HG03064 (cell line): ENCODE measurements at regions not wholly inside any gene's neighbourhood (a gene's known extent, or its start where the extent isn't known, plus 50 kb on each side); places are given as distances from the start of the nearest gene placed in this dataset.
"Not testable (repeated sequence)": the region's sequence is repeated elsewhere in the genome, so short reads cannot be mapped to it uniquely, and the experiment has no call there.

ENCODE experiments used
- ATAC-seq: cut with Tn5 transposase; IDR thresholded peaks from one replicate; pipeline ENCODE4 v1.9.1; 2021; ENCODE audit warnings: low read depth; ENCODE audit not compliant: unreplicated experiment

DNA sequence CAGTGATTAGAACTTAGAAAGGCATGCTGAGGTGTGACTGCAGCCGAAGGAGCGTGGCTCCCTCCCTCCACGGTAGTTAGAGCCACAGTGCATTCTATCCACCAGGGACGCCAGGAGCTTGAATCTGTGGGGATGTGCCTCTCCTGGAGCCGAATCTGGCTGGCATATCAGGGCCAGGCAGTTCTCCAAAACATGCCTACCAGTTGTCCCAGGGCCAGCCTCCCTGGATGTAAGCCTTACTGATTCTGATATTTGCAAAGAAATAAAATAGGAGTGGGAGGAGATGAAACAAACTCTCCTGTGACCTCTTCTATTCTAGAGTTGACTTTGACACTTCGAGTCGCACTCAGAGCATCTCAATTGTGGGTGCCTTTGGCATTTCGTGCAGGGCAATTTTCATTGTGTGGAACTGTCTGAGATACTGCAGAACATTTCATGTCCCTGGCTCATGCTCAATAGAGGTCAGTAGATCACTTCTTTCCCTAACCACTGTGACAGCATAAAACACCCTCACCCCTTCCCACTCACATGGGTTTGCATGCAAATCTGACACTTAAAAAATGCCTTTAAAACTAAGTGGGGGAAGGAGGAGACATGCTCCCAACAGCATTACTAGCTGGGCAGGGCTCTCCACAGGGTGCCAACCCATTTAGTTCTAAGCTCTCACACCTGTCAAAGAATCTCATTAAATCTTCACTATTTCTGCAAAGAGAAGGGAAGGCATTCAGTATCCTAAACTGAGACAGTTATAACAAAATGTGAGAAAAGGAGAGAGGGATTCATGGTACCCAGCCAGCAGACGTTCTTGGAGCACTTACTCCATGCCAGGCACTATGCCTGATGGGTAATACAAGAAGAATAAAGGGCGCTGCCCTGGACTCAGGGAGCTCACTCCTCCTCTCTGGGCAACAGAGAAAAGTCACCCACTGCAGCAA lies 378.9 kb downstream of the PREX1 start:
- ATAC-seq = no peak

DNA sequence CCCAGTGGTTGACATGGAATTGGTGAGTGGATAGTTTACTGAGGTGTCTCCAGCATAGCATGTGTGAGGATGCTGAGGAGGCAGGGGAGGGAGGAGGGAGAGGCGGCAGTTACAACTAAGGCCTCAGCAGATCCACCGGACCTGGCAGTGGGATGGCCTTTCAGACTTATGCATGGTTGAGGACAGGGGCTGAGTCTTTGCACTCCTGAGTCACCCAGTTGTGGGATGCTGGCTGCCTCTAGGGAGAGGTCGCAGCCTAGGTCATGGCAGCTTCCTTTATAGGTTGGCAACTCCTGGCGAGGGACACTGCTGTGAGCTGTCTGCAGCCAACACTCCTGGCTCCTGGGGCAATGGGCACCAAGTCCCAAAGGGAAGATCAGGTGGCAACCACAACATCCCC lies 380.3 kb downstream of the PREX1 start:
- no peak for ATAC-seq

DNA sequence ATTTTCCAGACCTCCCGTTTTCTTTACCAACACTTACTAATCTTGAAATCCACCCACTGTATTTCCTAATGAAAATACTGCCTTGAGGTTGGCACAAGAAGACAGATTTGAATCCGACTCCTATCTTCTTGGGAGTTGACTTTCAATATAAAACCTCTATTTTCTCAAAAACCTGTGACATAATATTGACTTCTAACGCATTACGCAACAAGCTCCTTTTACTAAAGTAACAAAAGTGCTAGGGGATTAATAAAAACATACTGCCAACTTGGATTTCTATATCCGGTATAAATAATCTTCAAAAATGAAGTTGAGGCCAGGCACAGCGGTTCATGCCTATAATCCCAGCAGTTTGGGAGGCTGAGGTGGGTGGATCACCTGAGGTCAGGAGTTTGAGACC lies 382.0 kb downstream of the PREX1 start:
- no peak for ATAC-seq

DNA sequence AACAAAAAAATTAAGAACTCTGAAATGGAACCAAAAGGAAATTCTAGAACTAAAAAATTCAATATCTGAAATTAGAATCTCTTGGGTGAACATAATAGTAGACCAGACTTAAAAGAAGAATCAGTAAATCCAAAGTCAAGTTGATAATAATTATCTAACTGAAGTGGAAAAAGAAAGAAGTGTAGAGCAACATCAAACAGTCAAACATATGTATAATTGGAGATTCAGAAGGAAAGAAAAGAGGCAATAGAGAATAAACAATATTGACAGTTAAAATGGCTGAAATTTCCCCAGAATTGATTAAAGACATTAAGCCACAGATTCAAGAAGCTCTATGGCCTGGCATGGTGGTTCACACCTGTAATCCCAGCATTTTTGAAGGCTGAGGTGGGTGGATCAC lies 383.6 kb downstream of the PREX1 start:
- ATAC-seq = no peak

DNA sequence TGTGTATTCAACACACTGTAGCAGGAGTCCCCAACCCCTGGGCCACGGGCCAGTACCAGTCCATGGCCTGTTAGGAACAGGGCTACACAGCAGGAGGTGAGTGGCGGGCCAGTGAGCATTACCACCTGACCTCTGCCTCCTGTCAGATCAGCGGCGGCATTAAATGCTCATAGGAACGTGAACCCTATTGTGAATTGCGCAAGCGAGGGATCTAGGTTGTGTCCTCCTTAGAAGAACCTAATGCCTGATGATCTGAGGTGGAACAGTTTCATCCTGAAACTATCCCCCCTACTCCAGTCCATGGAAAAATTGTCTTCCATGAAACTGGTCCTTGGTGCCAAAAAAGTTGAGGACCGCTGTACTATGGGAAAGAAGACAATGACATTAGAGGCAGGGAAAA lies 386.9 kb downstream of the PREX1 start:
- ATAC-seq = no peak

DNA sequence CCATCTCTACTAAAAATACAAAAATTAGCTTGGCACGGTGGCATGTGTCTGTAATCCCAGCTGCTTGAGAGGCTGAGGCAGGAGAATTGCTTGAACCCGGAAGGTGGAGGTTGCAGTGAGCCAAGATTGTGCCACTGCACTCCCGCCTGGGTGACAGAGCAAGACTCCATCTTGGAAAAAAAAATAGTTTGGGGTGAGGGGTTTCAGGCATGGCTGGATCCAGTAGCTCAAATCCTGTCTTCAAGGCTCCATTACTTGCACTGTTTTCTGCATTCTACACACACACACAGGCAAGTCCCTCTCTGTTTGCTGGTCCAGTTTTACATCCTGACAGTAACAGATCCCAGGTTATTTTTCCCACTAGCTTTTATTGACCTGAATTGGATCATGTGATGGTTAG lies 387.5 kb downstream of the PREX1 start:
- not testable (repeated sequence) for ATAC-seq

DNA sequence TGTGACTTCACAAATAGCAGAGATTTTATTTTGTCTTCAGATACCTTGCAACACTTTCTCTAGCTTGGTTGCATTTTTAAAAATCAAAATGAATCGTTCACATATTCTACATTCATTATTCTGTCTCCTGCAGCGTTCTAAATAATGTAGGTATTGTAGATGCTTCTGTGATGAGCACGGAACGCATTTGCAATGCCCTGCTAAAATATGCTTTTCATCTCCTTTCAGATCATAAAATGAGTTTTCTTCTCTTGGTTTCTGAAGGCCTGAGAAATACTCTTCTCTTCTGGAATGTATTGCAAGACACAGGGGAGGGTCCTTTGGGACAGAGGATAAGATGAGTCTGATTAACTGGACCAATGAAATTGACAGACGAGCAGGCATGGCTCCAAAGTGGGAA lies 390.7 kb downstream of the PREX1 start:
- no peak for ATAC-seq

DNA sequence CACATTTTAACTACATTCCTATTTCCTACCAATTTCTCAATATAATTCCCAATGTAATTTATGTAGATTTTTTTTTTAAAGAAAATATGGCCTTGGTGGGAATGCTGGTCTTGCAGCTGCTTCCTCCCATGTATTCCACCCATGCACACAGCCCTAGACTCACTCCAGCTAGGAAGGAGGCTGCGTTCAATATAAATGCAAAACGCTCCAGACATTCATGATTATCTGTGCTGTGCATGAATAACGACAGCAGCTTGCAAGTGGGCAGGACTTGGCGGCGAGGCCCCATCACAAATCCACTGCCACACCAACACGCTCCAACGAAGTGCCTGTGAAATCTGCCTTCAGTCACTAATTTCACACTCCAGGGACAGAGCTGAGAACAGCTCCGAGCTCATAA lies 391.2 kb downstream of the PREX1 start:
- not testable (repeated sequence) for ATAC-seq

DNA sequence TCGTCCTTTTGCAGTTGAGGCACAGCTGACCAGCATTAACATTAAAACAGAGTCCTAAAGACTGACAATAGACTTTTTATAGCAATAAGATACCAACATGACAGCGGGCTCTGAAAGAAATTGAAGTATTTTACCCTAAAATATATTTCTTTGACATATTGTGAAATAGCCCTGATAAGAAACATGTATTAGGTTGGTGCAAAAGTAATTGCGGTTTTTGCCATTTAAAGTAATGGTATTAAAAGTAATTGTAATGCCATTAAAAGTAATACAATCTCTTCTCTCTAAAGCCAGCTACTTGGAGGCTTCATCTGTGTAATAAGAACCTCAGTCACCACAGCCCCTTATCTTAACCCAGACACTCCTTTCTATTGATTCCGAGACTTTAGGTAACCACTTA lies 394.6 kb downstream of the PREX1 start:
- no peak for ATAC-seq

DNA sequence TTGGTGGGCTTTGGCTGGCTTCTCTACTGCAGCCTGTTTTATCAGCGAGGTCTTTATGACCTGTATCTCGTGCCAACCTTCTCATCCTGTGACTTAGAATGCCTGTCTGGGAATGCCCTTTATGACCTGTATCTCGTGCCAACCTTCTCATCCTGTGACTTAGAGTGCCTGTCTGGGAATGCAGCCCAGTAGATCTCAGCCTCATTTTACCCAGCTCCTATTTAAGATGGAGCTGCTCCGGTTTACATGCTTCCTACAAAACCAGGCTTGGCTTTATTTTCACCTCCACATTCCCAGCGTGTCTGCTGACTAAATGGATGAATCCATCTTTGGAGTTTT lies 395.3 kb downstream of the PREX1 start:
- no peak for ATAC-seq

DNA sequence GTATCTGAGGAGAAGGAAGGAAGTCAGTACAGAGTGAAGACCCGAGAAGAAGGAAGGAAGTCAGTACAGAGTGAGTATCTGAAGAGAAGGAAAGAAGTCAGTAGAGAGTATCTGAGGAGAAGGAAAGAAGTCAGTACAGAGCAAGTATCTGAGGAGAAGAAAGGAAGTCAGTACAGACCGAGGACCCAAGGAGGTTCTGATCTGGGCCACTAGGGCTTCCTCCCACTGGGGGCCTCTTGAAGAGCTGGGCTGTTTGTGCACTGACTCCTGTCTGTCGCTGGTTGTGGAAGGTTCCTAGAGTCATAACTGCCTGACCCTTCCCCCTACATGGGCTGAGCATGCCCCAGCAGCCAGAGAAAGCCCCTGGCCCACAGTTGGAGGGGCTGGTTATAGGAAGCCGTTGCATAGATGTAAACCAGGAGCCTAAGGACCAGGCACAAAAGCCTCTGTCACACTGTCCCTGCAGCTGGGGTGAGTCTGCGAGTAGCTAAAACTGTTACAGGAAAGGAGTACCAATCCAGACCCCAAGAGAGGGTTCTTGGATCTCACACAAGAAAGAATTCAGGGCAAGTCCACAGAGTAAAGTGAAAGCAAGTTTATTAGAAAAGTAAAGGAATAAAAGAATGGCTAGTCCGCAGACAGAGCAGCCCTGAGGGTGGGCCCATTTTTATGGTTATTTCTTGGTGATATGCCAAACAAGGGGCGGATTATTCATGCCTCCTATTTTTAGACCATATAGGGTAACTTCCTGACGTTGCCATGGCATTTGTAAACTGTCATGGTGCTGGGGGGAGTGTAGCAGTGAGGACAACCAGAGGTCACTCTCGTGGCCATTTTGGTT lies 395.9 kb downstream of the PREX1 start:
- no peak for ATAC-seq

DNA sequence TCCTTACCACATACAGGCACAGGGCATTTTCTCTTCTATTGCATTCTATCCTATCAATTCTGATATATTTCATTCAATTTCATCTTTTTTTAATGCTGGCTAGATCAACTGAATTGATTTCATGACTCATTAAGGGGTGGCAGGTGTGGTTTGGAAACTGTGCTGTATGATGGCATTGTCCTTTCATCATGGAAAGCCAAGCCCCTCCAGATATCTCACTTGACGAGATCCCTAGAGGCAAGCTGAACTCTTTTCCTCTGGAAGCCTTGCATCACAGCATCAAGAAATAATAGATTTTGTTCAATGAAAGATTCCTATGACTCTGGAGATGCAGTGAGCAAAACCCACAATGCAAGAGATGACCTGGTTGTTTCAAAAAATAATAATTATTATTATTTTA lies 401.2 kb downstream of the PREX1 start:
- no peak for ATAC-seq

DNA sequence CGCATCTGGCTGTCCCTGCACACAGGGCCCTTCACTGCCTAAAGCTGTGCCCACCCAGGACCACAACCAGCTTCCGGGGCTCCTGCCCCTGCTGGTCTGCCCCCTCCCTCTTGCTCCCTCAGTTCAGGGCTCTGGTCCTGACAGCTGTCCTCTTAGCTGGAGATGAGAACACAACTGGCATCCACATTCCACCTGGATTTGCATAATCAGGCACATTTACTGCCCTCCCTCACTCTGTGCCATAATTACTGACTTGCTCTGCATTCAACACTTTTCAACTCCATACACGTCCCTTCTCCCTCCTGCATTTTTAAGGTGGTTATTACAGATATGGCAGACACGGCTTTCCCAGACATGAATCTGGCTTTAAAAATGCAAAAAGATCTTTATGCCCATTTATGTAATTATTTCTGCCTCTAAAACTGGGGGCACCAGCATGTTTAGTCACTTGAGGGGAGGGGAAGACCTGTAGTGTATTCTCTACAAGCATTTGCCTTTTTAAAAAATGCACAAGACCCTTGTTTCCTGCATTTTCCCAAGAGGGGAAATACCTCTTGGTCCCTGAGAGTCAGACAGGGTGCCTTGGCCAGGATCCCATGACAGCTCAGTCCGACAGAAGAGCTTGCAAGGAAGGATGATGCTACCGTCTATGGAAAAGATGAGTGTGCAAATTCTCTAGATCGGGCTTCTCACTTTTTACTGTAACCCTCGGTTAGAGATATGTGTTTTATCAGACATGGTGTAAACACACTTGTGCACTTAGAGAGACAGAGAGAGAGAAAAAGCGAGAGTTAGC lies 401.8 kb downstream of the PREX1 start:
- no peak for ATAC-seq

DNA sequence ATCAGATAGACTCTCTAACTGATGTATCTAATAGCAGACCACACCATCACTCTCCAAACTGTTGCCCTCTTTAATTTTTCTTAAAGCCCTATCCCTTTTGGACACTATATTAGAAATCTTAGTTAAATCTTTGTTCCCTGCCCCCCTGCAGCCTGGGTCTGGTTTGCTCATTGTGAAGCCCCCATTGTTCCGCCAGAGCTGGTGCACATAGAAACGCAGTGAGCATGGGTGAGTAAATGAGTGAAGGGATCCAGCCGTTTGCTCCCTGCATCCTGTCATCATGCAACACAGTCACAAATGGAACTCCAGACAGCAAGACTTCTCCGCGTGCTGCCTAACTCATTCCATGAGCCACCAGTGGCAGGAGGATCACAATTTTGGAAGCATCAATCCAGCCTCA lies 402.5 kb downstream of the PREX1 start:
- no peak for ATAC-seq

DNA sequence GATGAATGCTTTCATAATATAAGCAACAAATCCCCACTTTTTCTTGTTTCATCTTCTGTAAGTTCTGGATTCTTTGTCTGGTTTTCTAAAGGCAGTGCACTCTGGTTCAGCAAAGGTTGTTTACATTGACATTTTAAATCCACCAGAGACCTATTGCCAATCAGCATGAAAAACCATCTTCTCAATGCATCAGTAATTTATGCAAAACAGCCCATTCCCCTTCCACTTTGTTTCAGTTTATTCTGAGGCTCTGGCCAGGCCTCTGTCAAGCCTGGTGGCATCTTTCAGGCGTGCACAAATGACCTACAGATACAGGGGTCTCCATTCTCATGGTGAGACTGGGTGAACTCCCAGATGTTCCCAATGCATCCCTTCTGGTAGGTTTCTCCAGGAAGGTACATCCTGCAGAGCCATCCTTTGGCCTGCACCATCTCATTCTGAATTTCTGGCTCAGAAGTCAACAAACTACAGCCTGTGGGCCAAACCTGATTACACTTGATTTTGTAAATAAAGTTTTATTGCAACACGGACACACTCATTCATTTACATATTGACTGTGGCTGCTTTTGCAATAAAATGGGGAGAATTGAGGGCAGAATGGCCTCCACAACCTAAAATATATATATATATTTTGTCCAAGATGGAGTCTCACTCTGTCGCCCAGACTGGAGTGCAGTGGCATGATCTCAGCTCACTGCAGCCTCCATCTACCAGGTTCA lies 405.4 kb downstream of the PREX1 start:
- ATAC-seq = no peak

DNA sequence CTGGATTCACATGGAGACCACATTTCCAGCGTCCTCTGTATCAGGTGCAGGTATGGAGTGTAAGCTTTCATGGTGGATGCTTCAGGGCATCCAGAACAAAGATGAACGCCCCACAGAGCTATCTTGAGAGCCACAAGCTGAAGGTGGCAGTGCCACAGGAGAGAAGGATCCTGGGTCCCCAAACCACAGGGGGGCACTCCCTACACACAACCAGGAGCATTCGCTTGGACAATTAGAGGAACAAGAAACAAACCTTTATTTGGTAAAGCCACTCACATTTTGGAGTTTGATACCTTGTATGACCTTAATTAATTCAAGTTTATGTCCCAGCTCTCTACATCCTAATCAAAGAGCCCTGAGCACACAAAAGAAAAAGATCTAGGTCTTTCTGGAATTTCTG lies 406.3 kb downstream of the PREX1 start:
- no peak for ATAC-seq

DNA sequence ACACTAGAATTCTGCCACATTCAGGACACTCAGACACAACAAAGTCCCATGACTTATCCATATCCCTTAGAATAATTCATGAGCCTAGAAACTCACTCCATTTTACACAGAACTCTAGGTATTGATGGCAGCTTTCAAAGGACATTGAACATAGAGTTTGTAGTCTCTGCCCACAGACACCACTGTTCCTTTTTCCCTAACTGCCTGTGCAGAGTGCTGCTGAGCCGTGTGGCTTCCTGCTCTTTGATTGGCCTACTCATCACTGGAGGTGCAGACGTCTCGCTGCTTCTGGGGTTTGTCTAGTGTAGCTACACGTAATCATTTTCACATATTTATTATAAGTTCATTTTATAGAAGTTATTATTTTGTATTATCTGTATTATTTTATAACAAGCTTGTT lies 407.6 kb downstream of the PREX1 start:
- no peak for ATAC-seq

DNA sequence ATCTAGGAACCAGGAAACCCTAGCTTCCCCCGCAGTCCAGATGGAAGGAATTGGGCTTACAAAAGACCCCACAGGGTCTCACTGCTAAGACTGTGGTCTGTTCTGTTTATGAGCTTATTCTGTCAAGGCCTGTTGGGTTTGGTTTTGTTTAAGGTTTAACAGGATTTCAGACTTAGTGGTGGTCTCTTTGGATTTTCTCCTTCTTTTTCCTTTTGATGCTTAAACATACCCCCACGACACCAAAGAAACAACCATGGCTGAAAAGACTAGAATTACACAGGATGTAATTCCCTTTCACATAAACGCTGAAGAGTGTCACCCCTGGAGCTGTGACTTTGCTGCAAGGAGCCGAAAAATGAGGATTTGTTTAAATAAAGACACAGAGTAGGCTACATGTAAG lies 408.6 kb downstream of the PREX1 start:
- no peak for ATAC-seq

DNA sequence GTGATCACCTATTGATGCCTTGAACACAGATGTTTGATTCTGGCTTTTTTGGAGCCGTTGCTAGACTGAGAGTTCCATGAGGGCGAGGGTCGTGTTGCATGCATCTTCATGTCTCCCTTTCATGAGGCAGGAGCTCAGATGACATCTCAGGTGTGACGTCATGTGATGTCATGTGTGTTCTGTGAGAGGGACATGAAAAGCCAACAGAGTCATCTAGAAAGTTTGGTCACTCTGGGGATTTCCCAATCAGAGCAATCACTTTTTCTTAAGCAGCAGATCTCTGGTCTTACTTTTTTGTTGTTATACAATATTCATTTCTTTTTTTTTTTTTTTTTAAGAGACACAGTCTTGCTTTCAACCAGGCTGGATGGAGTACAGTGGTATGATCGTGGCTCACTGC lies 411.8 kb downstream of the PREX1 start:
- ATAC-seq = no peak

DNA sequence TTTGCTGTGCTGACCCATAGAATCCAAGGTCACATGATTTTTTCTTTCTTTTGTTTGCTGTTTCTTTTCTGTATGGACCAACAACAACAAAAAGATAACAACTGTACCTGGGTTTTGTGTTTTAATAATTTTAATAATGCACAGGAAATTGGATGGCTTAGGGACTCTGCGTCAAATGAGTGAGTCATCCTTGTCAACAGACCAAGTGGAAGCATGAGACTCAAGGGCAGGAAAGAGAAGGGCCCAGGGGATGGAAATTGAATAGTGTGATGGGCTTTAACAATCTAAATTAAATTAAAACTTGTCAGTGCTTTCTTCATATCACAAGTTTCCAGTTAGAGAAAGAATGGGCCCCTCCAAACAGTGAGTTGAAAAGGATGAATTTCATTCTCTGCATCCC lies 413.0 kb downstream of the PREX1 start:
- ATAC-seq = no peak
